Hepatocyte (in vitro differentiated cells): ENCODE measurements at regions not wholly inside any gene's neighbourhood (a gene's known extent, or its start where the extent isn't known, plus 50 kb on each side); places are given as distances from the start of the nearest gene placed in this dataset.

ENCODE experiments used
- EZH2 ChIP-seq: fragments of 200-600 bp; sonication (generic); IDR thresholded peaks from 2 replicates; pipeline ENCODE4 v1.6.1; 2016; ENCODE audit warnings: antibody characterized with exemption, mild to moderate bottlenecking, borderline replicate concordance
- TF ChIP-seq, protein P1 (sequence below): fragments of 200-600 bp; sonication (generic); IDR thresholded peaks from 2 replicates; pipeline ENCODE4 v1.5.1; 2016; ENCODE audit warnings: antibody characterized with exemption, mild to moderate bottlenecking; ENCODE audit not compliant: poor library complexity

DNA sequence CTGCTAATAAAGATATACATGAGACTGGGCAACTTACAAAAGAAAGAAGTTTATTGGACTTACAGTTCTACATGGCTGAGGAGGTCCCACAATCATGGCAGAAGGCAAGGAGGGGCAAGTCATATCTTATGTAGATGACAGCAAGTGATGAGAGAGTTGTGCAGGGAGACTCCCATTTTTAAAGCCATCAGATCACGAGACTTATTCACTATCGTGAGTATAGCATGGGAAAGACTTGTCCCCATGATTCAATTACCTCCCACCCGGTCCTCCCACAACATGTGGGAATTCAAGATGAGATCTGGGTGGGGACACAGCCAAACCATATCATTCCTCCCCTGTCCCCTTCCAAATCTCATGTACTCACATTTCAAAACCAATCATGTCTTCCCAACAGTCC lies 50.9 kb upstream of the GRID2 start:
- TF ChIP-seq, protein P1, sequence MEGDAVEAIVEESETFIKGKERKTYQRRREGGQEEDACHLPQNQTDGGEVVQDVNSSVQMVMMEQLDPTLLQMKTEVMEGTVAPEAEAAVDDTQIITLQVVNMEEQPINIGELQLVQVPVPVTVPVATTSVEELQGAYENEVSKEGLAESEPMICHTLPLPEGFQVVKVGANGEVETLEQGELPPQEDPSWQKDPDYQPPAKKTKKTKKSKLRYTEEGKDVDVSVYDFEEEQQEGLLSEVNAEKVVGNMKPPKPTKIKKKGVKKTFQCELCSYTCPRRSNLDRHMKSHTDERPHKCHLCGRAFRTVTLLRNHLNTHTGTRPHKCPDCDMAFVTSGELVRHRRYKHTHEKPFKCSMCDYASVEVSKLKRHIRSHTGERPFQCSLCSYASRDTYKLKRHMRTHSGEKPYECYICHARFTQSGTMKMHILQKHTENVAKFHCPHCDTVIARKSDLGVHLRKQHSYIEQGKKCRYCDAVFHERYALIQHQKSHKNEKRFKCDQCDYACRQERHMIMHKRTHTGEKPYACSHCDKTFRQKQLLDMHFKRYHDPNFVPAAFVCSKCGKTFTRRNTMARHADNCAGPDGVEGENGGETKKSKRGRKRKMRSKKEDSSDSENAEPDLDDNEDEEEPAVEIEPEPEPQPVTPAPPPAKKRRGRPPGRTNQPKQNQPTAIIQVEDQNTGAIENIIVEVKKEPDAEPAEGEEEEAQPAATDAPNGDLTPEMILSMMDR = no peak
- TF ChIP-seq EZH2 = no peak
